HG02981 (cell line): ENCODE measurements at regions not wholly inside any gene's neighbourhood (a gene's known extent, or its start where the extent isn't known, plus 50 kb on each side); places are given as distances from the start of the nearest gene placed in this dataset.

ENCODE experiments used
- ATAC-seq: cut with Tn5 transposase; IDR thresholded peaks from one replicate; pipeline ENCODE4 v1.9.1; 2021; ENCODE audit warnings: mild to moderate bottlenecking, moderate library complexity; ENCODE audit not compliant: unreplicated experiment

- no peak for ATAC-seq
These were observed 146.2 kb downstream of the CRYBB2 start for GRCh38 chr22:25365491-25366261.

- ATAC-seq, result no peak
These were observed 147.0 kb downstream of the CRYBB2 start for GRCh38 chr22:25366408-25366807.

- no peak for ATAC-seq
These were observed 147.5 kb downstream of the CRYBB2 start for GRCh38 chr22:25366876-25367466.

GRCh38 chr22:25367756-25368155, 148.3 kb downstream of the CRYBB2 start:
- no peak for ATAC-seq

GRCh38 chr22:25368271-25368670, 148.8 kb downstream of the CRYBB2 start:
- ATAC-seq, result no peak

DNA sequence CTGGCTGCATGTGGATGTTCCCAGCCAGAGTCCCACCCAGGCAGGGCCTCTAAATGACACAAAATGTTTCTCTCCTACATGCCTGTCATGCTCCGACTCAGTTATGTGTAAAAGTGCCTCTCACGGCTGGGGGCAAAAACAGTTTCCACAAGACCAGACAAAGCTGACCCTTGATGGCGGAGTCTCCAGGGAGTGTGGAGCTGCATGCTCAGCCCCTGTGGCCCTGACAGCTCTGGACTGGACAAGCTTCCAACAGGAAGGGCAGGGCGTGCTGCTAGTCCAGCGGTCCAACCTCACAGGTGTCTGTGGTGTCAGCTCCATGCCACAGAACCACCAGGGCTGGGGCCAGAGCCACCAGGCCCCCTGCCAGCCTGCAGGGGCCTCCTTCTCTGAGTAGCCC, 149.6 kb downstream of the CRYBB2 start:
- no peak for ATAC-seq

- no peak for ATAC-seq
These were observed 150.9 kb downstream of the CRYBB2 start for GRCh38 chr22:25370322-25370721.

DNA sequence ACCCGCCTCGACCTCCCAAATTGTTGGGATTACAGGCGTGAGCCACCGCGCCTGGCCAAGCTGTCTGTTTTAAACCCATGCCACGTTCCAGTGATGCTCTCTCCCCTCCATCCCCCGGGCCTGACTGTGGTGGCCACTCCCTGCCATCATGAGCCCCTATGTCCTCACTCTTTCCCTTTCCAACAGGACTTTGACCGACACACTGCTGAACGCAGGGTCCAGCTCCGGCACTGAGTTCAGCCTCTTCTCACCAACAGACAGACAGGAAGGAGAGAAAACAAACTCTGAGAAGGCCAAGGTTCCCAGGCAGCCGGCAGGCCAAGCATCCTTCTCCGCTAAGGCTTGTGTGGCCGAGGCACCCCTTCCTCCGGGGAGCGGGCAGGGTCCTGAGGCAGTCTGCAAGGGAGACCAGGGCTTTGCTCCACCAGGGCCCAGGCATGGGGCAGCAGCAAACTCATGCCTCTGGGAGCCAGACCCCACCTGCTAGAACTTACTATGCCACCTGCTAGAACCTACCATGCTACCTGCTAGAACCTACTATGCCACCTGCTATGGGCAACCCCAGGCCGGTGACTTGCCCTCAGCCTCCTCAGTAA, 152.7 kb downstream of the CRYBB2 start:
- no peak for ATAC-seq

- no peak for ATAC-seq
These were observed 154.5 kb downstream of the CRYBB2 start for GRCh38 chr22:25373961-25374360.

DNA sequence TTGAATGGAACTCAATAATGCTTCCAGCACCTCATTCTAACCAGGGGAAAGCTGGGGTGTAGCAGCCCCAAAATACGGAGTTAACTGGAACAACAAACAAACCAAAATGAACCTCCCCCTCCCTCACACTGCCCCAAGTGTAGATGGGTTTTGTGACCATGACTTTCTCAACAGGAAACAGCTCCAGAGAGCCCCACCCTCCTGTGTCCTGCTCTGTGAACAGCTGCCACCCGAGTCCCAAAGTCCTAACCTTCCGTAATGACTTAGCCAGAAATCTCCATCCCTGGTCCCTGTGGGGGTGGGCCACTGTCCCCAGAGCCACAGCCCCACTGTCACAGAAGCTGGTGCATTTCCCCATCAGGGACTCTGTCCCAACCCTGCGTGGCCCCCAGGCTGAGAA, 155.4 kb downstream of the CRYBB2 start:
- ATAC-seq, result no peak

- ATAC-seq, result no peak
These were observed 156.2 kb downstream of the CRYBB2 start for GRCh38 chr22:25375683-25376082.

DNA sequence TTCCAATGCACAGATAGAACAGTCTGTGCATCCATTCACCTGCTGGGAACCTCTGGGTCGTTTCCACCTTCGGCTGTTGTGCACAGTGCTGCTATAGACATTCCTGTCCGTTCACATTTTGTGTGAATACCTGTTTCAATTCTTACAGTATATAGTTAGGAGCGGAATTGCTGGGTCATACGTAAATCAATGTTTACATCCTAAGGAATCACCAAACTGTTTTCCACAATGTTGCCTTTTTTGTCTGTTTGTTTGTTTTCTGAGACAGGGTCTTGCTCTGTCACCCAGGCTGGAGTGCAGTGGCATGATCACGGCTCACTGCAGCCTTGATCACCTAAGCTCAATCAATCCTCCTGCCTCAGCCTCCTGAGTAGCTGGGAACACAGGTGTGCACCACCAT, 158.3 kb downstream of the CRYBB2 start:
- ATAC-seq, result no peak

DNA sequence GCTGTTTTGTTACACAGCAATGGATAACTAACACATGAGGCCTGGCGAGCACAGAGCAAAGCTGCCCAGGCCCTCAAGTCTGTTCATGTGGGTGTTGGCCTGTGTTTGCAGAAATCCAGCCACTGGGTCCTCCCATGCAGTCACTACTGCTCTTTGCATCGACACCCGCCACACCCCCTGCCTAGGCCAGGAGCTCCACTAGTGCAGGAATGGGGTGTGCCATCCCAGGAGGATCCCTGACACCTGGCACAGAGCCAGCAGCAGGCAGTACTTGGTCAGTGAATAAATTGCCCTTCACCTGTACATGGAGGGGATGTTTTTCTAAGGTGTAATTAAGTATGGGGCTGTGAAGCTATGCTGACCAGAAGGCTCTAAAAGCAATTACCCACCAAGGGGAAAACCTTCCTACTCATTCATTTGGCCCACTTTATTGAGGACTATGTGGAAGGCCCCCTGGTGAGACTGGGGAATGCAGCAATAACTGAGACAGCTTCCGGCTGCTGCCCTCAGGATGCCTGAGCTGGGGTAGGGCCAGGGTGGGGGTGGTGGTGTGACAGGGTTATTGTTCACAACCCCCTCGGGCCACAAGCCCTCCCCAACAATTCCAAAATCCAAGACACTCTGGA, 160.8 kb downstream of the CRYBB2 start:
- no peak for ATAC-seq

DNA sequence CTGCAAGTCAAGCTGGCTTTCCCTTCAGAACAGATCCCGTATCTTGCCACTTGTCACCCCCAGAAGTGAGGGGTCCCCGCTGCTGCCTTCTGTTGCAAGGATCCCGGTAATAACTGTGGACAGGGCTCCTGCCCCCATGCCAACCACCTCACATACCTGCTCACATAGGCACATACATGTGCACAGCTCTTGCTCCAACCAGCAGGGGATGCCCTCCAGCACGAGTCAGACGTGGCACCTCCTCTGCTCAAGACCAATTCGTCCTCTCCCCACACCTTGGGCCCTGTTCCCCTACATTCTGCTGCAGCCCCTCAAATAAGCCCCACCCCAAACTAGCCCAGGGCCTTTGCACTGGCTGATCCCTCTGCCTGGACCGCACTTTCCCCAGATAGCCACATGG, 163.3 kb downstream of the CRYBB2 start:
- ATAC-seq, result no peak

- ATAC-seq, result no peak
These were observed 163.9 kb downstream of the CRYBB2 start for GRCh38 chr22:25383278-25383820.

DNA sequence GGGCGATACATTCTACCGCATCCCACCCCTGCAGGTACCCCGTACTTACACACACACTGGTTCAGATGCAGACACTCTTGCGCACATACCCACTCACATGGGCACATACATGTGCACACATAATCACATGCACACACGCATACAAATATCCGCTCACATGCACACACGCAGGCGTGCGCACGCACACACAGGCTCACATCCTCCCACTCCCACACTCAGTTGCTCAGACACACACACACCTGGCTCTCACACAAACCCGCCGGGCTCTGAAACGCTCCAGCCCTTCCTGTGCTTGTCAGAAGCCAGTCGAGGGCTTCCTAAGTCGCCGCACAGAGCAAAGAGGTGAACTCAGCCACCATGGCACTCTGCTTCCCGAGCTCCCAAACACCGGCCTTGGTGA, 164.5 kb downstream of the CRYBB2 start:
- no peak for ATAC-seq

- ATAC-seq, result no peak
These were observed 167.1 kb downstream of the CRYBB2 start for GRCh38 chr22:25386538-25386884.

- no peak for ATAC-seq
These were observed 169.0 kb downstream of the CRYBB2 start for GRCh38 chr22:25388415-25388814.

DNA sequence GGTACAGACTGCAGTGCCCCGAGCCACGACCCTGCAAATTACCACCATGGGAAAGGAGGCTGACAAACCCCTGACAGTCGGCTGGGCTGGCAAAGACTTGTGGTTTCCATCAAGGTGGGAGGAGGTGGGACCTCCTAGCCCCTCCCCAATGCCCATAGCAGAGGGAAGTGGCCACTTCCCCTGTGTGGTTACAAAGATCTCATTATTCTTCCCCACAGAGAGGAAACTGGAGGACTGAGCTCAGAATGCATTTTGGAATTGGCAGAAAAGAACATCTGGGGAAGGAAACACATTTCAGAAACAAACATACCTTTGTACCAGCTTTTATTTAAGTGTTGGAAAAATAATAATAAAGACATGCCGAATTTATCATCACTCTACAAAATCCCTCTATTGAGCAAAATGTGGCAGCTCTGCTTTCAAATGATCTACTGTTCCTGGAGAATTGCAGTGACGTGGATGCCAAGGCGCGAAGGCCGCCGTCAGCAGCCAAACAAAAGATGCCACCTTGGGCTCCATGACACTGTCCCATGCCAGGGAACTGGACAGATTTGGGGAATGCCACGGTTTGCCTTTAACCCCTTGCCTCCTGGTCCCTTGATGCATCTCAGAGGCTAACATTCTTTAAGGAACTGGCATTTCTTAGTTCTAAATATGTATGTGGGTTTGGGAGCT, 169.6 kb downstream of the CRYBB2 start:
- ATAC-seq, result no peak

GRCh38 chr22:25389541-25389919, 170.1 kb downstream of the CRYBB2 start:
- ATAC-seq, result no peak
